ENCODE measurements at regions not wholly inside any gene's neighbourhood (a gene's known extent, or its start where the extent isn't known, plus 50 kb on each side); places are given as distances from the start of the nearest gene placed in this dataset.

GRCh38 chr9:7739595-7739994, 60.0 kb downstream of the DMAC1 start:
- Histone ChIP-seq H3K4me3 (no peak overlapping the region), H3K4me1 (no peaks in the 10 kb centered on the region), H3K36me3 (no peaks in the 10 kb centered on the region), H3K27ac (no peak overlapping the region), H3K27me3 (no peaks in the 10 kb centered on the region), H3K9me3 (no peaks in the 10 kb centered on the region)
- intact Hi-C loops (cut with DNase I), result no loop called here
- TF ChIP-seq POLR2A (IDR thresholded peaks at IDR 0.05) (no peak), CTCF (IDR thresholded peaks at IDR 0.05) (no peak)
- DNase-seq, result no peak
- no peak for ATAC-seq
- 82 to 94% (median 87%) methylated on average over 2 of the region's 2 CpGs for WGBS, 4 donors

GRCh38 chr9:7735311-7735710, 64.3 kb downstream of the DMAC1 start:
- intact Hi-C loops (cut with DNase I), result no loop called here
- Histone ChIP-seq H3K9me3 (no peaks in the 10 kb centered on the region), H3K27me3 (no peaks in the 10 kb centered on the region), H3K27ac (no peak overlapping the region), H3K4me3 (no peak overlapping the region), H3K4me1 (no peaks in the 10 kb centered on the region), H3K36me3 (no peaks in the 10 kb centered on the region)
- no peak for DNase-seq
- WGBS, 4 donors, result 91 to 95% (median 93%) methylated on average over 2 of the region's 2 CpGs
- ATAC-seq, result no peak
- TF ChIP-seq POLR2A (IDR thresholded peaks at IDR 0.05) (no peak), CTCF (IDR thresholded peaks at IDR 0.05) (no peak)

- Histone ChIP-seq H3K4me3 (no peak overlapping the region), H3K27ac (no peak overlapping the region), H3K27me3 (no peaks in the 10 kb centered on the region), H3K9me3 (no peaks in the 10 kb centered on the region), H3K4me1 (no peaks in the 10 kb centered on the region), H3K36me3 (no peaks in the 10 kb centered on the region)
- intact Hi-C loops (cut with DNase I), result no loop called here
- TF ChIP-seq POLR2A (IDR thresholded peaks at IDR 0.05) (no peak), CTCF (IDR thresholded peaks at IDR 0.05) (no peak)
- ATAC-seq, result no peak
- 73 to 79% (median 79%) methylated on average over 1 of the region's 1 CpG for WGBS, 4 donors
- no peak for DNase-seq
Observed at GRCh38 chr9:7730164-7730445, 69.5 kb downstream of the DMAC1 start.

GRCh38 chr9:7729371-7730163, 70.0 kb downstream of the DMAC1 start:
- Histone ChIP-seq H3K4me1 (no peaks in the 10 kb centered on the region), H3K36me3 (no peaks in the 10 kb centered on the region), H3K9me3 (no peaks in the 10 kb centered on the region), H3K27me3 (no peaks in the 10 kb centered on the region), H3K4me3 (no peak overlapping the region), H3K27ac (no peak overlapping the region)
- ATAC-seq (no peak), DNase-seq (no peak)
- WGBS, 4 donors, result 86 to 93% (median 90%) methylated on average over 5 of the region's 5 CpGs
- no peak for TF ChIP-seq CTCF (IDR thresholded peaks at IDR 0.05)
- no peak for TF ChIP-seq POLR2A (IDR thresholded peaks at IDR 0.05)
- intact Hi-C loops (cut with DNase I), result no loop called here

Measured in heart left ventricle (tissue), 16 donors.